Liver (tissue), 8 donors: ENCODE measurements at regions not wholly inside any gene's neighbourhood (a gene's known extent, or its start where the extent isn't known, plus 50 kb on each side); places are given as distances from the start of the nearest gene placed in this dataset.

ENCODE experiments used
- DNase-seq: peaks from one replicate; pipeline ENCODE4 v3.0.0-alpha.2; 2017; ENCODE audit warnings: low spot score
- H3K27ac ChIP-seq, 2 donors: one replicate each; pipeline ENCODE4 v1.7.0; 2013; ENCODE audit warnings: inconsistent platforms in 2 of 2, low read length in 2 of 2, control low read depth in 1 of 2, low read depth in 1 of 2, mild to moderate bottlenecking in 1 of 2
- H3K27me3 ChIP-seq, 4 donors: one replicate each; pipeline versions ENCODE4 v1.6.1 to v1.7.0; 2013; ENCODE audit warnings: low read length in 3 of 4, inconsistent platforms in 1 of 4, mild to moderate bottlenecking in 1 of 4, moderate library complexity in 1 of 4; ENCODE audit not compliant: control insufficient read depth in 4 of 4, insufficient read depth in 4 of 4
- H3K36me3 ChIP-seq, 4 donors: one replicate each; pipeline versions ENCODE4 v1.6.1 to v1.7.0; 2013; ENCODE audit warnings: low read length in 3 of 4, mild to moderate bottlenecking in 3 of 4, low read depth in 1 of 4, moderate library complexity in 1 of 4; ENCODE audit not compliant: control insufficient read depth in 4 of 4, insufficient read depth in 3 of 4
- H3K4me1 ChIP-seq, 4 donors: one replicate each; pipeline versions ENCODE4 v1.6.1 to v1.7.0; 2013; ENCODE audit warnings: low read length in 3 of 4, mild to moderate bottlenecking in 3 of 4, moderate library complexity in 1 of 4; ENCODE audit not compliant: control insufficient read depth in 4 of 4, insufficient read depth in 4 of 4
- H3K4me3 ChIP-seq, 3 donors: one replicate each; pipeline versions ENCODE4 v1.6.1 to v1.7.0; 2013; ENCODE audit warnings: low read length in 3 of 3, control low read depth in 1 of 3, low read depth in 1 of 3, mild to moderate bottlenecking in 1 of 3
- H3K9ac ChIP-seq, 2 donors: one replicate each; pipeline ENCODE4 v1.7.0; 2013; ENCODE audit warnings: low read length in 2 of 2, mild to moderate bottlenecking in 2 of 2, moderate library complexity in 2 of 2, control low read depth in 1 of 2, low read depth in 1 of 2
- H3K9me3 ChIP-seq, 4 donors: one replicate each; pipeline versions ENCODE4 v1.6.1 to v1.7.0; 2013; ENCODE audit warnings: low read length in 3 of 4; ENCODE audit not compliant: control insufficient read depth in 4 of 4
- ATF3 ChIP-seq: IDR thresholded peaks from 2 replicates; pipeline ENCODE4 v1.6.1; 2016; ENCODE audit warnings: antibody characterized with exemption
- CTCF ChIP-seq: fragments of 150-350 bp; IDR thresholded peaks from 2 replicates; pipeline ENCODE4 v1.5.1; 2017; ENCODE audit warnings: improper control_type of control experiment, low read depth, low read length; ENCODE audit not compliant: missing input control
- EGR1 ChIP-seq, 2 donors: IDR thresholded peaks; 2 replicates each; pipeline ENCODE4 v1.6.1; 2016 to 2018; ENCODE audit warnings: antibody characterized with exemption in 2 of 2, low read depth in 2 of 2
- FOXA2 ChIP-seq: IDR thresholded peaks from 2 replicates; pipeline ENCODE4 v1.6.1; 2016; ENCODE audit warnings: antibody characterized with exemption
- HNF4A ChIP-seq, 2 donors: conservative IDR thresholded peaks; 2 replicates each; pipeline ENCODE4 v1.6.1; 2016; ENCODE audit warnings: antibody characterized with exemption in 2 of 2, mild to moderate bottlenecking in 2 of 2
- HNF4G ChIP-seq: IDR thresholded peaks from 2 replicates; pipeline ENCODE4 v1.6.1; 2016; ENCODE audit warnings: antibody characterized with exemption
- JUND ChIP-seq, 2 donors: IDR thresholded peaks; 2 replicates each; pipeline ENCODE4 v1.6.1; 2016; ENCODE audit warnings: antibody characterized with exemption in 2 of 2
- MAX ChIP-seq: IDR thresholded peaks from 2 replicates; pipeline ENCODE4 v1.6.1; 2016; ENCODE audit warnings: antibody characterized with exemption
- NR2F2 ChIP-seq: IDR thresholded peaks from 2 replicates; pipeline ENCODE4 v1.6.1; 2016; ENCODE audit warnings: antibody characterized with exemption
- RAD21 ChIP-seq, 2 donors: IDR thresholded peaks; 2 replicates each; pipeline ENCODE4 v1.6.1; 2016; ENCODE audit warnings: antibody characterized with exemption in 2 of 2, mild to moderate bottlenecking in 2 of 2
- REST ChIP-seq: IDR thresholded peaks from 2 replicates; pipeline ENCODE4 v1.6.1; 2016; ENCODE audit warnings: antibody characterized with exemption, mild to moderate bottlenecking
- RXRA ChIP-seq, 2 donors: IDR thresholded peaks; 2 replicates each; pipeline ENCODE4 v1.6.1; 2017 to 2018; ENCODE audit warnings: antibody characterized with exemption in 2 of 2, mild to moderate bottlenecking in 1 of 2
- SP1 ChIP-seq: IDR thresholded peaks from 2 replicates; pipeline ENCODE4 v1.6.1; 2018; ENCODE audit warnings: antibody characterized with exemption, mild to moderate bottlenecking
- TAF1 ChIP-seq: conservative IDR thresholded peaks from 2 replicates; pipeline ENCODE4 v1.6.1; 2016; ENCODE audit warnings: antibody characterized with exemption, mild to moderate bottlenecking
- YY1 ChIP-seq: IDR thresholded peaks from 2 replicates; pipeline ENCODE4 v1.6.1; 2016; ENCODE audit warnings: antibody characterized with exemption, mild to moderate bottlenecking
- ZBTB33 ChIP-seq: IDR thresholded peaks from 2 replicates; pipeline ENCODE4 v1.6.1; 2016; ENCODE audit warnings: antibody characterized with exemption
- WGBS: extraction: QIAGEN DNeasy Blood & Tissue Kit; methylation state at CpG from one replicate; pipeline ENCODE4 v1.1.7; 2013; 5-methylcytosine and 5-hydroxymethylcytosine counted together
- donor health status: healthy.
- donor health status: healthy.
- donor health status: healthy.
- donor health status: healthy.
- donor health status: healthy.

GRCh38 chr12:94873734-94874517, 129.6 kb downstream of the NDUFA12 start:
- Histone ChIP-seq H3K9me3 (no peaks in the 10 kb centered on the region), H3K27ac (no peak overlapping the region), H3K4me1 (peaks cover 0 to 16% (median 7%) of the 10 kb centered on the region in 4 donors), H3K4me3 (peak overlapping the region in 1 of 3 donors; percentile 49), H3K36me3 (no peaks in the 10 kb centered on the region), H3K9ac (no peak overlapping the region), H3K27me3 (peaks cover 0 to 18% (median 2%) of the 10 kb centered on the region in 4 donors)
- WGBS = 8% methylated on average over 64 of the region's 64 CpGs
- no peak for TF ChIP-seq ZBTB33
- no peak for TF ChIP-seq FOXA2
- no peak for TF ChIP-seq ATF3
- no peak for TF ChIP-seq TAF1
- TF ChIP-seq MAX = no peak
- no peak for TF ChIP-seq HNF4G
- TF ChIP-seq SP1 = no peak
- TF ChIP-seq REST = no peak
- no peak for TF ChIP-seq YY1
- TF ChIP-seq RXRA (IDR thresholded peaks at IDR 0.05) = no peak
- TF ChIP-seq EGR1 (IDR thresholded peaks at IDR 0.05; ENCODE audit: low read depth in 2 of 2) = no peak
- no peak for TF ChIP-seq NR2F2
- TF ChIP-seq RAD21 (IDR thresholded peaks at IDR 0.05) = no peak
- TF ChIP-seq HNF4A (conservative IDR thresholded peaks at IDR 0.05) = no peak
- TF ChIP-seq JUND (IDR thresholded peaks at IDR 0.05) = no peak
- no peak for TF ChIP-seq CTCF
- no peak for DNase-seq
